Keratinocyte (primary cell): ENCODE measurements at regions not wholly inside any gene's neighbourhood (a gene's known extent, or its start where the extent isn't known, plus 50 kb on each side); places are given as distances from the start of the nearest gene placed in this dataset.

Source experiments
- CTCF ChIP-seq, 3 experiments: IDR thresholded peaks in 1 of 3; conservative IDR thresholded peaks in 1 of 3; optimal IDR thresholded peaks in 1 of 3; 2 replicates in 2 of 3; 3 replicates in 1 of 3; pipeline versions ENCODE3 to v1.5.1; 2011; ENCODE audit warnings: low read length in 3 of 3, mild to moderate bottlenecking in 3 of 3, moderate library complexity in 2 of 3, control low read depth in 1 of 3, inconsistent platforms in 1 of 3; ENCODE audit not compliant: insufficient read depth in 2 of 3; ENCODE audit errors: extremely low read depth in 1 of 3
- EZH2 ChIP-seq: IDR thresholded peaks from one replicate; pipeline ENCODE4 v1.6.1; 2012; ENCODE audit warnings: inconsistent platforms, mild to moderate bottlenecking, low read length, moderate library complexity

- TF ChIP-seq CTCF (optimal IDR thresholded peaks at IDR 0.05 in 1 of 3, IDR thresholded peaks at IDR 0.05 in 1 of 3, conservative IDR thresholded peaks at IDR 0.05 in 1 of 3; ENCODE audit: extremely low read depth in 1 of 3, insufficient read depth in 2 of 3, low read length in 3 of 3) (no peak), EZH2 (no peak)
Observed at GRCh38 chr5:23405316-23406068, 101.9 kb upstream of the PRDM9 start.
